HG03521 (cell line): ENCODE measurements at regions not wholly inside any gene's neighbourhood (a gene's known extent, or its start where the extent isn't known, plus 50 kb on each side); places are given as distances from the start of the nearest gene placed in this dataset.

Source experiments
- ATAC-seq: cut with Tn5 transposase; IDR thresholded peaks from one replicate; pipeline ENCODE4 v1.9.1; 2021; ENCODE audit warnings: mild to moderate bottlenecking, moderate library complexity; ENCODE audit not compliant: unreplicated experiment

DNA sequence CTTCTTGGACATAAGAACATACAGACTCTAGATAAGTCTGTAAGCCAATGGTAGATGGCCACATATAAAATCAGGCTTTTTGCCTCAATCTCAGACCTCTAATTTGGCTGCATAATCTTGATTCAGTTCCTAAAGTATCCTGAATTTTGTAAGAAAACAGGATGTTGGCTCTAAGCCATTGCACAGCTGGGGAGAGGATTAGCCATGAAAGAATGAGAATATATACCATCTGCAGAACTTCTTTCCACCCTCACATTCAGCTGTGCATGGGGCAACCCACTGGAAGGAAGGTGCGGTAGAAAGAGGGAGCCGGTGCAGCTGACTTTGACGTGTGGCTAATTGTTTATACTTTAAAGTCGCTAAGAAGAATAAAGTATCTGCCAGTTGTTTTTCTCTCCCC is 1061.6 kb upstream of the FAM98A start:
- ATAC-seq, result no peak

GRCh38 chr2:34656632-34657031 is 1057.5 kb upstream of the FAM98A start:
- ATAC-seq, result no peak

GRCh38 chr2:34652636-34653035 is 1053.5 kb upstream of the FAM98A start:
- ATAC-seq, result no peak

DNA sequence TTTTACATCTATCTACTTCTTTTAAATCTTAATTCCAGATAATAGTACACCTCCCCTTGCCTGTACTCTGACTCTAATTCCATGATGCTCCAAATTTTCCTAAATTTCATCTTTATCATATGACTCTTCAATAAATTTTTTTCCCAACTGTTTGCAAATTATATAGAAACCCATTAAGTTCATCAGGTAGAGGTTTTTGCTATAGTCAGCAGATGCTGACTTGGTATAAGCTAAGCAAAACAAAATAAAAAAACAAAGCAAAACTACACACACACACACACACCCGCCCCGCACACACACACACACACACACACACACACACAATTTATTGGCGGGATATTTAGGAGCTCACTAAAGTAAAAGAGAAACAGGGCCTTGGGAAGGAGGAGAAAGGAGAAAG is 1047.8 kb upstream of the FAM98A start:
- ATAC-seq, result no peak

GRCh38 chr2:34632327-34632726 is 1033.2 kb upstream of the FAM98A start:
- ATAC-seq, result no peak

DNA sequence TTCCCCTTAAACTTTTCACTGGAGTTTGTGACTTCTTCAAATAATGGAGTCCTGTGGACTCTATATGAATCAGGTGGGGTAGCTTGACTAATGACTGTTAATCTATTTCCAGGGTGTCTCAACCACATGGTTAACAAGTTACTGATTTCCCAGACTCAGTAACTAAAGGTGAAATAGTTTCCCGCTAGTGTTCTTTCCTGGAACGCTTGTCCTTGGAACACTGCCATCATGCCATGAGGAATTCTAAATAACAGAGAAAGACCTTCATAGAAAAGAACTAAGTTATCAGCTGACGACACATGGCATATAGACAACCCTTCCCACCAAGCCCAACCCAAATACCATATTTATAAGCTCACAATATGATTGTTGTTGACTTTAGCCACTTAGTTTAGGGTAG is 1027.9 kb upstream of the FAM98A start:
- ATAC-seq, result no peak

DNA sequence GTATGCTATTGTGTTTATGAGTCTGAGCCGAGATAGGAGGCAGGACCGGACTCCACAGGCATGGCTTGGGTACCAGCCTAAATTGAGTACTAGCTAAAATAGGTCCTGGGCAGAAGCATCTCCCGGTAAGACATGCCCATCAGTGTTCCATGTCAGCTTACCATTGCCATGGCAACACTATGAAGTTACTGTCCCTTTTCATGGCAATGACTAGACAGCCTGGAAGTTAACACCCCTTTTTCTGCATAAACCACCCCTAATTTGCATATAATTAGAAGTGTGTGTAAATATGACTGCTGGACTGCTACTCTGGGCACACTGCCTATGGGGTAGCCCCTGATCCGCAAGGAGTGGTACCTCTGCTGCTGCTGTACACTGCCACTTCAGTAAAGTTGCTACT is 1005.1 kb upstream of the FAM98A start:
- no peak for ATAC-seq

DNA sequence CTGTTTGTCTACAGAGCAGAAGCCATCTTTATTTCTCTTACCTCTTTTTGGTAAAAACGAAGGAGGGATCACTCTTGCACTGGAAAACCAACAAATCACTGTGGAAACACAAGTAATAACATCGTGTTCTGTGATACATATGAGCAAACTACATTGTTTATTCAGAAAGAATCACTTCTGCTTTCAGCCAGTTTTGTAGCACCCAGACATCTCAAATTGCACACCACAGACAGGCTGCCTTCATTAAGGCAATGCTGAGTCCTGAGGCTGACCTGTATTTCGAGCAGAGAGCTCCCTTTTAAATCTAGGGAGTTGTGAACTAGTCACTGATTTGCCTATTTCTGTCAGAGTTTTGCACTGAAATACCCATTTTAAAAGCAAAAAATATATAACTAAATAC is 1003.2 kb upstream of the FAM98A start:
- ATAC-seq, result no peak

- ATAC-seq, result no peak
Measured at GRCh38 chr2:34601561-34601960, 1002.5 kb upstream of the FAM98A start.

DNA sequence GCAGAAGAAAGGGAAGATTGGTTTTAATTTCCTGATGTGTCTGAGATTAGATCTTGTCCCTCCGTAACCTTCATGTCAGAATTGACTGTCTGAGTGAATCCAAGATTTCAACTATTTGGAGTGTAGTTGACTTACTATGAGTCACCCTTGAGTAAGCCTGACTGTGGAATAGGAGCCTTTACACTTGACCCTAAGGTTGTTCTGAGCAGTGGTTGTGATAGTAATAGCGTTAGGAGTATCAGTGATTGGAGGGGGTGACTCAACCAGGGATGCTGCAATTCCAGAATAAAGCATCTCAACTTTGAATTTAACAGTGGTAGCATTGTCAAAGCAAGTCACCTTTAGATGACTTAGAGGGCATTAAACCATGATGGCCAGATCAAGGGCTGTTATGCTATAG is 979.5 kb upstream of the FAM98A start:
- no peak for ATAC-seq

- no peak for ATAC-seq
Measured at GRCh38 chr2:34570266-34570872, 971.3 kb upstream of the FAM98A start.

GRCh38 chr2:34567128-34567527 is 968.0 kb upstream of the FAM98A start:
- ATAC-seq, result no peak

GRCh38 chr2:34552337-34552736 is 953.2 kb upstream of the FAM98A start:
- no peak for ATAC-seq

- ATAC-seq, result no peak
Measured at GRCh38 chr2:34549710-34550345, 950.7 kb upstream of the FAM98A start.

DNA sequence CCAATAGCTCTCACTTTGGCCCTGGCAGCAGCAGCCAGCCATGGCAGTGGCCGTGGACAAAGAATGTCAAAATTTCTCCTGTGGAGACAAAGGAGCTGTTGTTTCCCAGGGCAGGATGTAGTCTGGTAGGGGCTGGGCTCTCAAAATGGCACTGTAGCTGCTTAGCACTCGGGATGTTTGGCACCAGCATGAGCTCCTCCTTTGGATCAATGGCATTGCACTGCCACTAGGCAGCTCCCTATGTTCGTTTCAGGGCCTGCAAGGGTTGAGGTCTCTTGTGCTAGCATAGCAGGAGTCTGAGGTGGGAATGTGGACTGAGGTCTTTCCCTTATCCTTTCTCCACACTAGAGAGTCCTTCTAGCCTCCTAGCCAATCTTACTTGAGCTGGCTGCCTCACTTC is 948.8 kb upstream of the FAM98A start:
- no peak for ATAC-seq

GRCh38 chr2:34547340-34547739 is 948.2 kb upstream of the FAM98A start:
- no peak for ATAC-seq

- ATAC-seq, result no peak
Measured at GRCh38 chr2:34545486-34546136, 946.5 kb upstream of the FAM98A start.

- ATAC-seq, result no peak
Measured at GRCh38 chr2:34534761-34535160, 935.7 kb upstream of the FAM98A start.

GRCh38 chr2:34534341-34534740 is 935.2 kb upstream of the FAM98A start:
- ATAC-seq, result no peak

- no peak for ATAC-seq
Measured at GRCh38 chr2:34533585-34534183, 934.6 kb upstream of the FAM98A start.

DNA sequence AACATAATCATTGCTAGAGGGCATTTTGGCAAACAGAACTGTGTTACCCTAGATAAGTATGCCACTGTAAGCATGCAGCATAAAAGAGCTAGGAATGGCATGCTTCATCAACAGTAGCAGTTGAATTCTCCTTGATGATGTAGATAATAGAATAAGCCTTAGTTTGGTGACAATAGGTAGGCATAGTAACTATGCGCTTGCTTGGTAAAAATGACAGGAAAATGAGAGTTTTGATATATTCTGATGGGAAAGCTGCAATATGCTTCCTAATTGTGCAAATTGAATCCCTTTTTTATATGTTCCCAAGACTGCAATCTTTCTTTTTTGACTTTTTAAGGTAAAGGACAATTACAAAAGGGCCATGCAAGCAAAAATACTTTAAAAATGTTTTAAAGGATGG is 930.9 kb upstream of the FAM98A start:
- no peak for ATAC-seq

DNA sequence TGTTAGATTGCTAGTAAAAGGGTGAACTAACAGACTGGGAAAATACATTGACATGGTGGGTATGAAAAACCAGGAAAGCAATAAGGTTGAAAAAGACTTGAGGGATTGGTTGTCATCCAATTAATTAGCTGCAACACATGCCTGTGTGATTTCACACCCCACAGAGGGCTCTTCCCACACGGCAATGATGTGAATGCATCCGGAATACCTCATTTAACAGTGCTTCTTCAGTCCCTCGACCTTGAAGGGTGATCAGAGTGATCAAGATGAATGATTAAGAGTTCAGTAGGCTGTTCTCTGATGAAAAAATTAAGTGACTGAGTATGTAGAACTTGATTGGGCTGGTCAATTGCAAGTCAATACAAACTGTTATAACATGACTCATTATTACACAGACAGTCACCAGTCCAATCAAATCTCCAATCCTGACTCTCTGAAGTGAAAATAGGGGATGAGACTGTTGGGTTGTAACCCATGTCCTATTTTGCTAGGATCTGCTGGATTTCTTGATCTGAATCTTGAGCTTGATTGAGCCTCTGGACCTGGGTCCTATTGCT is 924.9 kb upstream of the FAM98A start:
- no peak for ATAC-seq
